GM19324 (cell line): ENCODE measurements at regions not wholly inside any gene's neighbourhood (a gene's known extent, or its start where the extent isn't known, plus 50 kb on each side); places are given as distances from the start of the nearest gene placed in this dataset.
A peak's percentile ranks its signal among the peaks of the same experiment; 100 is the strongest.

Experiments used
- ATAC-seq: cut with Tn5 transposase; IDR thresholded peaks from one replicate; pipeline ENCODE4 v1.9.1; 2021; ENCODE audit warnings: mild to moderate bottlenecking, moderate library complexity; ENCODE audit not compliant: unreplicated experiment, low FRiP score

- no peak for ATAC-seq
These were observed 250.3 kb downstream of the DMAC1 start for GRCh38 chr9:7549249-7549648.

- no peak for ATAC-seq
These were observed 253.3 kb downstream of the DMAC1 start for GRCh38 chr9:7546261-7546660.

GRCh38 chr9:7545371-7546165 is 254.0 kb downstream of the DMAC1 start:
- ATAC-seq: no peak

- ATAC-seq: no peak
These were observed 256.9 kb downstream of the DMAC1 start for GRCh38 chr9:7542693-7543092.

GRCh38 chr9:7542126-7542525 is 257.5 kb downstream of the DMAC1 start:
- ATAC-seq: no peak

- ATAC-seq: peak; percentile 75
These were observed 263.2 kb downstream of the DMAC1 start for GRCh38 chr9:7536310-7536939.

- ATAC-seq: no peak
These were observed 265.2 kb downstream of the DMAC1 start for GRCh38 chr9:7534211-7534935.

- no peak for ATAC-seq
These were observed 266.0 kb downstream of the DMAC1 start for GRCh38 chr9:7533376-7534090.

GRCh38 chr9:7523426-7524043 is 276.0 kb downstream of the DMAC1 start:
- no peak for ATAC-seq

- ATAC-seq: no peak
These were observed 279.2 kb downstream of the DMAC1 start for GRCh38 chr9:7520396-7520795.

- ATAC-seq: no peak
These were observed 283.2 kb downstream of the DMAC1 start for GRCh38 chr9:7516376-7516775.

- no peak for ATAC-seq
These were observed 289.4 kb downstream of the DMAC1 start for GRCh38 chr9:7510199-7510598.

GRCh38 chr9:7509576-7510145 is 289.9 kb downstream of the DMAC1 start:
- no peak for ATAC-seq

GRCh38 chr9:7508516-7508915 is 291.1 kb downstream of the DMAC1 start:
- no peak for ATAC-seq

- no peak for ATAC-seq
These were observed 291.9 kb downstream of the DMAC1 start for GRCh38 chr9:7507566-7508270.

- no peak for ATAC-seq
These were observed 292.6 kb downstream of the DMAC1 start for GRCh38 chr9:7507026-7507425.

GRCh38 chr9:7500521-7500920 is 299.1 kb downstream of the DMAC1 start:
- no peak for ATAC-seq

GRCh38 chr9:7491641-7492040 is 307.9 kb downstream of the DMAC1 start:
- no peak for ATAC-seq

GRCh38 chr9:7490317-7491108 is 309.1 kb downstream of the DMAC1 start:
- ATAC-seq: no peak
